GM19452 (cell line): ENCODE measurements at regions not wholly inside any gene's neighbourhood (a gene's known extent, or its start where the extent isn't known, plus 50 kb on each side); places are given as distances from the start of the nearest gene placed in this dataset.
"Not testable (repeated sequence)": the region's sequence is repeated elsewhere in the genome, so short reads cannot be mapped to it uniquely, and the experiment has no call there.

ENCODE experiments used
- ATAC-seq: cut with Tn5 transposase; IDR thresholded peaks from one replicate; pipeline ENCODE4 v1.9.1; 2021; ENCODE audit not compliant: unreplicated experiment

DNA sequence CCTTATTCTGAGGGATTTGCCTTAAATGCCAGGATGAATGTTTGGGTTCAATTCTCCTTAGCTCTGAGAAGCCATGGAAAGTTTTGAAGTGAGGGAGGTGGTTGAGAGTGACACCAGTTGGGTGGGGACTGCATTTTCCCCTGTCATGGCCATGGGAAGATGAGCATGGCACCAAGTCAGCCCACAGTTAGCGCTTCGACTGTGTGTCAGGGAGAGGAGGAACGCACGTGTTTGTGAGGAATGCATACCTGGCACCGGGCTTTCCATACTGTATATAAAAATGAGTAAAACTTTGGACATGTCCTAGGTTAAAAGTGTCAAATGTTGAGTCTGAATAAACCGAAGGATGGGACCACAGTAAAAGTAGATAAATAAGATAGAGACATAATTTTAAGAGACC, 187.5 kb upstream of the KL start:
- no peak for ATAC-seq

DNA sequence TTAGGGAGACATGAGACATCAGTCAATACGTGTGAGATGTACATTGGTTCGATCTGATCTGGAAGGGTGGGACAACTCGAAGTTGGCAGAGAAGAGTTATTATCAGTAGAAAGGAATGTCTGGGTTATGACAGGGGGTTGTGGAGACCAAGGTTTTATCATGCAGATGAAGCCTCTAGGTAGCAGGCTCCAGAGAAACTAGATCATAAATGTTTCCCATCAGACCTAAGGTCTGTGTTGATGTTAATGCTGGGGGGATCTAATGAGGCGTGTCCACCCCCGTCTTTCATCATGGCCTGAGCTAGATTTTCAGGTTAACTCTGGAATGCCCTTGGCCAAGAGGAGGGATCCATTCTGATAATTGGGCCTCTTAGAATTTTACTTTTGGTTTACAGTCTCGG, 187.0 kb upstream of the KL start:
- no peak for ATAC-seq

GRCh38 chr13:32829676-32830335, 186.4 kb upstream of the KL start:
- ATAC-seq: no peak

GRCh38 chr13:32830336-32831031, 185.7 kb upstream of the KL start:
- ATAC-seq: no peak

DNA sequence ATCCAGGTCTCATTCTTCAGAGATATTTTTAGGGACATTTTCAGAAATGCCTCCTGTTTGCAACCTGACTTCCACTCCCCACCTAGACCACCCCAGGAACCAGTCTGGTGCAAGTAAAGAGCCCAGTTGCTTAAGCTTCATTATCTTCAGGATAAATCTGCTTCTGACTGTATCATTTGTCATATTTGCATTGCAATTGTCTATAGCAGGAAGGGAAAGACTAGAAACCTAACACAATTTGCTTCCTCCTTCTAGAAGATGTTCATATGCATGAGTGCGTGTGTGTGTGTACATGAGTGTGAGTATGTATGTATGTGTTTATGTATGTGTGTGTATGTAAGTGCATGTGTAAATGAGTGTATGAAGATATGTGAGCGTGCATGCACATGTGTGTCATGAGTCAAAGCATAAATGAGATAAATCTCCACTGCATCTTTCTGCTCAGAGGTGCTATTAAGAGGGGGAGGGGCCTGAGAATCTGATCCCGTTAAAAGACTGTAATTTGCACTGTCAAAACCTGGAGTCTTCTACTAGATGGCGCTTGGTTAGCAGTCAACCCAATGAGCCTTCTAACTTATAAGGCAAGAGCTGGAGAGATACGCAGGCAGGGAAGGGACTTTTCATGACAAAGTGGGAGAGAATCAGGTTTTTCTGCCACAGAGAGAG, 178.8 kb upstream of the KL start:
- no peak for ATAC-seq

DNA sequence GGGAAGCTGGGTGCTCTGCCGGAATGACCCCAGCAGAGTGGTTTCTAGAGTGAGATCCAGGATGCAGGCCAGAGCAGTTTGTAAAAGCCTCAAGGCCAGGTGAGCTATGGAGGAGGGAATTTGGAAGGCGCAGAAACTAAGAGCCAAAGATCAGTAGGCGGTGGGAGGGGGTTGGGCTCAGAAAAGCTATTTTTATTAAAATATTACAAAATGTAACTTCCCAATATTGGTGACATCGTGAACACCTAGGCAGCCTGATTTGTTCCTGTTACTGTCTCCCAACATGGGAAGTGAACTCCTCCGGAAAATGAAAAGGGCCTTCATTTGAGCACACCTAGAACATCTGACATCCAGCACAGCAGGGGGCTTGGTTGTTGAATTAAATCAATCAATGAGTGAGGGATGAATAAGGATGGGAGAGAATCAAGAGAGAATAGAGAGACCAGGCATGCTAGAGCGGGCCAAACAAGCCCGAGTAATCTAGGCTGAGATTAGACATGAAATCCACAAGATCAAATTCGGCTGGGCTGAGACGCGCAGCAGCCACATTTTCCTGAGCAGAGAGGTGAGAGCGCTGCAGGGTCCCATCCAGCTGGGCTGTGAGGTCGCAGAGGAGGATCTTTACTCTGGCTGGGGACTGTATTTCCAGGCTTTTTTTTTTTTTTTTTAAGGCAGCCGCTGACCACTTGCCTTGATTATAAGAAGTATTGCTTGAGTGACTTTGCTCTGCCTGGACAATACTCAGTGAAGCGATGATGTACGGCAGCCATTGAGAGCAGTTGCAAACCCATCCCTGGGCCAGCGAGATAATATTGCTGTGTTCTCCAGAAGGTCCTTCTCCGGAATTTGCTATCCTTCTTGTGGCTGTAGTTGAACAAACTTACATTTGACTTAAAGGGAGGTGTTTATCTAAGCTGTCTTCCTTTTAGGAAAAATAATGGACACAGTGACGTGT, 178.0 kb upstream of the KL start:
- no peak for ATAC-seq

DNA sequence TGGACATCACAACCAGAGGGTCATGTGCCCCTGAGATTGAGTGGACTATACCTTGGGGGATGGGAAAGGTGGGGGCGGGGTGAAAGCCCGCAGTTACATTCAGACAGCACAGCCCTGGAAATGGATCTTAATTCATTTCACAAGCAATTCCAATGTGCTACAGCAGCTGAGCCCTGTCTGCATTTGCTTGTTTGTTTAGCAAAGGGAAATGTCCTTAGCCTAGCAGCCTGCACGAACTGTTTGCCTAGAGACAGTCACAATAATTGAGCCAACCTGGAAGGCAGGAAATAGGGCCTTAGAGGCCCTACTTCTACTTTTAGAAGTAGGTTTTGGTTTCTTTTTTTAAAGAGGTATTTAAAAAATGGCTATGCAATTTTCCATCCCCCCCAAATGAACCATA, 177.3 kb upstream of the KL start:
- ATAC-seq: peak; percentile 62

- no peak for ATAC-seq
Measured at GRCh38 chr13:32840113-32840512, 176.1 kb upstream of the KL start.

GRCh38 chr13:32840989-32841713, 175.1 kb upstream of the KL start:
- peak; percentile 58 for ATAC-seq

DNA sequence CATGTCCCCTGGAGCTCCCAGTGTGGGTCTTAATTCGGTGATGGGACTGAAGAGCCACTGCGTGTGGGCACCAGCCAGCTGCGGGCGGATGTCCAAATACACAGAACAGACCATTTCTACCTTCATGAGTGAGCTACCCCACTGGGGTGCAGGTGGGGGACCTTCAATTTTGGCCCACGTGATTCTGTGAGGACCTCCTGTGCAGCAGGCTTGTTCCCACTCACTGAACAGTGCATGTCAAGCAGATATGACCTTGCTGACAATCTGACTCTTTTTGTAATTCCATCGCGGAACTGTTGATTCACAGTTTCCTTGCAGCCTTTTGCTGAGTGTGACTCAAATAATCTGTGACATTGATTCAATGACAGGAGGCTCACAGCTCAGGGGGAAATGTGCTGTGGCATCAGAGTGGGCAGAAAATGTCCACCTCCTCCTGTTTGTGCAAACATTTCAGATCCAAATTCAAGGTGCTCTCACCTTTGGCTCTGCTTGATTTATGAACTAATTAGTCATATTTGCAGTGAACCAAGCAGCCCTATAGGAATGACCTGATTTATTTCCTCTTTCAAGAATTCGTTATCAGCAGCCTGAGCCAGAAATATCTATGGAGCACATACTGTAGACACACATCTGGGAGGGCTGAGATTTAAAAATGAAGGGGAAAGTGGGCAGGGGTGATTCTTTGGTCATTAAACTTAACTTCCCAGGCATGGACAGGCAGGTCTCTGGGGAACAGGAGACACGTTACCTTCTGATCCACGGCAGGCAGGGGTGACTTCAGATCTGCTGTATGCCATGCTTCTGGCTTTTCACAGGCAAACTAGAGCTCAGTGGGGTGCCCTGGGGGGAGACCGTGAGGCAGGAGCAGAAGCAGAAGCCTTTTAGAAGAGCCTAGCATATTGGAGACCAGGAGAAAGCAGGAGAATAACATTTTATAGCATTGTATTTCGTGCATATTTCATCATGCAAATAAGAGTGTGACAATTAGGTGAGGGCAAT, 170.0 kb upstream of the KL start:
- no peak for ATAC-seq

- not testable (repeated sequence) for ATAC-seq
Measured at GRCh38 chr13:32847976-32848375, 168.2 kb upstream of the KL start.

GRCh38 chr13:32849369-32849768, 166.9 kb upstream of the KL start:
- ATAC-seq: no peak

- no peak for ATAC-seq
Measured at GRCh38 chr13:32850316-32851052, 165.7 kb upstream of the KL start.

GRCh38 chr13:32851083-32852069, 164.8 kb upstream of the KL start:
- no peak for ATAC-seq

DNA sequence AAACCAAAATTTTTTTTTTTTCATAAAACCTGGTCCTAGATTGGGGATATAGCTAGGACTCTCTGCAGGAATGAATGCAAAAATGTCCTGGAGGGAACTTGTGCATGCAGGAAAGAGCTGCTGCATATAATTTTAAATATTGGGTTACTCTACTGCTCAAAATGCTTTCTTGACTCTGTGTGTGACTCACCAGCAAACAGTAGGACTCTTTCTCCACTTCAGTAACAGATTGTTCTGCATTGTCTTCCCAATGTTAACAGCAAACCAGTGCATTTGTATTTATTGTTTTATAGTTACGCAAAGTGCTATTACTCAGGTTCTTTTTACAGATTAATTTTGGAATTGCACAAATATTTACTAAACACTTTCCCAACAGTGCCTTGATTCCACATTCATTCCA, 163.7 kb upstream of the KL start:
- no peak for ATAC-seq

DNA sequence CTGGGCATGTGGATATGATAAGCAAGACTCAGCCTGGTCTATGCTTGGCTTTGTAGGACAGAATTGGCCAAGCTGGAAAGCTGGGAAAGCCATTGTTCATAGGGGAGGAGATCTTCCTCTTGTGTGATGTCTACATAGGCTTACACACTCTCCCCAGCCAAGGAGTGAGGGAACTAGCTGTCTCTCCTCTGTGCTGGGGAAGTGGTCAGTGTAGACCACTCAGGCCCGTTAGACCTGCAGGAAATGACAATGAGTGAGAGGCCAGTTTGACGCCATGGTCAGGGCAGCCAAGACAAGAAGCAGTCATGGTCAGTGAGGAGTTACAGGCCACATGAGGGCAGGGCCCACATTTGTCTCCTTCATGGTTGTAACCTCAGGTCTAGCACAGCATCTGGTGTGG, 159.1 kb upstream of the KL start:
- no peak for ATAC-seq

- ATAC-seq: no peak
Measured at GRCh38 chr13:32857689-32858088, 158.5 kb upstream of the KL start.
